ENCODE measurements at regions not wholly inside any gene's neighbourhood (a gene's known extent, or its start where the extent isn't known, plus 50 kb on each side); places are given as distances from the start of the nearest gene placed in this dataset.

DNA sequence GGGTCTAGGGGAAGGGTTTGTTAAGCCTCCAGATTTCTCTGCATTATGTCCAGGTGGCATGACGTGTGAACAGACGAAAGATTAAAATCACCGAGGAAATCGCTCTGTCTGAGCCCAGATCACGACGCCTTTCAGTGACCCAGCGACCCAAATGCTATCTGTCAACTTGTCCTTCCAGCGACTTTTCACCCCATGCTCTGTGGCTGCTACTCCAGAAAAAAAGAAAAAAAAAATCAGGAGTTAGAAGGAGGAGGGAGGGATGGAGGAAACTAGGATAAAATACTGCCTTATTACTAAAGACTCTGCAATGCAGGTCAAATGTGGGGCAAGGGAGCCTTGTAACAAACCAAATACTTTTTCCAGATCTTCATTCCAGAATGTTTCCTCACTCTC lies 352.0 kb downstream of the NUF2 start:
- intact Hi-C loops (cut with micrococcal nuclease), result no loop called here
- Histone ChIP-seq H3K9me3 (replicated peaks) (no peaks in the 10 kb centered on the region), H3K4me1 (no peaks in the 10 kb centered on the region), H3K4me3 (no peak overlapping the region), H3K36me3 (no peaks in the 10 kb centered on the region), H3K27me3 (ENCODE audit: low read depth) (no peaks in the 10 kb centered on the region), H3K27ac (replicated peaks) (no peak overlapping the region)
- no peak for DNase-seq
- no peak for TF ChIP-seq CTCF (IDR thresholded peaks at IDR 0.05; ENCODE audit: borderline replicate concordance)

DNA sequence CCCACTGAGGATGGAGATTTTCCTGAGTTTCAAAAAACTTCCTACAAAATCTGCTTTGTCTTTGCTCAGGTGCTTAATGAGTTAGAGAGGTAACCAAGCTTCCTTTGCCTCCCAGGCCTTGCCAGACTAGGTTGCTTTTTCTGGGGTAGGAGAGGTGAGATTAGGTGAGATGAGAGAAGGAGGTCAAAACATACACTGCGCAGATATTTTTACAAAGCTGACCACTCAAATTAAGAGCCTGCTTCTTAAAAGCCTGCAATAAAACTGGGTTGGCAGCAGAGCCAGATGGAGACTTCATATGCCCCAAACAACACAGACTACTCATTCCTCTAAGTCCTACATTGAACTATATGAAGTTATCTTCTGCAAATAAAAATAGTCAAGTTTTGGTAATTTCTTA lies 352.5 kb downstream of the NUF2 start:
- Histone ChIP-seq H3K4me3 (no peak overlapping the region), H3K9me3 (replicated peaks) (no peaks in the 10 kb centered on the region), H3K27me3 (ENCODE audit: low read depth) (no peaks in the 10 kb centered on the region), H3K4me1 (no peaks in the 10 kb centered on the region), H3K36me3 (no peaks in the 10 kb centered on the region), H3K27ac (replicated peaks) (no peak overlapping the region)
- no peak for DNase-seq
- intact Hi-C loops (cut with micrococcal nuclease), result no loop called here
- no peak for TF ChIP-seq CTCF (IDR thresholded peaks at IDR 0.05; ENCODE audit: borderline replicate concordance)

DNA sequence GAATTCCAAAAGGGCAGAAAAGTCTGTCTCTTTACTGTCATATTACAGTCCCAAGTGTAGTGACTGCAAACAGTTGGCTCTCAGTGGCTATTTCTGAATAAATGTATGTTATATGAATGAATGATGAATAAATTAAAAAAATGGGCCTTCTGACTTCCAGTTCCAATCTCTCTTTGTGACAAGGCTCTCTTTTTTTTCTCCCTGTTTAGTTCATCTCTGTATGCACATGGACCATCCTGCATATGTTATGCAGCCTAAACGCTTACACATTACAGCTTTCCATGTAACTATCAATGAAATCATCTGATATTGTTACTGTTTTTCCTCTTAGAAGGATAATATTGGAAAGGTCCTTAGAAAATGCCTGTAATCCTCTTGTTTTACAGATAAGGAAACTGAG lies 363.0 kb downstream of the NUF2 start:
- no peak for DNase-seq
- no peaks in the 10 kb centered on the region for H3K36me3 ChIP-seq
- no peak overlapping the region for H3K4me3 ChIP-seq
- intact Hi-C loops (cut with micrococcal nuclease), result no loop called here
- H3K27me3 ChIP-seq (ENCODE audit: low read depth), result no peaks in the 10 kb centered on the region
- TF ChIP-seq CTCF (IDR thresholded peaks at IDR 0.05; ENCODE audit: borderline replicate concordance), result no peak
- no peaks in the 10 kb centered on the region for H3K4me1 ChIP-seq
- H3K9me3 ChIP-seq (replicated peaks), result peaks cover 22% of the 10 kb centered on the region
- H3K27ac ChIP-seq (replicated peaks), result no peak overlapping the region

DNA sequence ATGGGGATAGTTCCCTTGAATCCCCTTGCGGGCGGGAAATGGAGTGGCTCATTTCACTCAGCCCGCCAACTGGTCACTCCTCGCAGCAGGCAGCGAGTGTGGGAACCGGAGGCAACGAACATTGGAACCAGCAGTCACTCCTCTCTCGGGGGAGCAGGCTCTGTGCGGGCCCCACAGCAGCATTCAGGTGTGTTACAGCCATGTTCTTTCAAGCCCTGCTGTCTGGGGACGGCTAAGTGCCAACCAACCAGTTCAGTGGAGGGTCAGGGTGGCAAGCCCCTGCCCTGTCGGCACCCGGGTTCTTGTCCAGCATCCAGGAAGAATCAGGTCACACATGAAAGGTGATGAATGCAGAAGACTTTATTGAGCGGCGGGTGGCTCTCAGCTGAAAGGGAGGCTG lies 370.5 kb downstream of the NUF2 start:
- no peaks in the 10 kb centered on the region for H3K36me3 ChIP-seq
- intact Hi-C loops (cut with micrococcal nuclease), result no loop called here
- no peaks in the 10 kb centered on the region for H3K27me3 ChIP-seq (ENCODE audit: low read depth)
- no peak for DNase-seq
- H3K27ac ChIP-seq (replicated peaks), result no peak overlapping the region
- peaks cover 8% of the 10 kb centered on the region for H3K9me3 ChIP-seq (replicated peaks)
- H3K4me1 ChIP-seq, result no peaks in the 10 kb centered on the region
- TF ChIP-seq CTCF (IDR thresholded peaks at IDR 0.05; ENCODE audit: borderline replicate concordance), result no peak
- no peak overlapping the region for H3K4me3 ChIP-seq

- intact Hi-C loops (cut with micrococcal nuclease), result no loop called here
- H3K9me3 ChIP-seq (replicated peaks), result peaks cover 8% of the 10 kb centered on the region
- no peak for DNase-seq
These were observed 375.4 kb downstream of the NUF2 start for GRCh38 chr1:163697137-163697536.

More at GRCh38 chr1:163697137-163697536, 375.4 kb downstream of the NUF2 start:
- H3K27ac ChIP-seq (replicated peaks), result no peak overlapping the region
- no peak overlapping the region for H3K4me3 ChIP-seq
- H3K36me3 ChIP-seq, result no peaks in the 10 kb centered on the region
- H3K4me1 ChIP-seq, result no peaks in the 10 kb centered on the region
- no peaks in the 10 kb centered on the region for H3K27me3 ChIP-seq (ENCODE audit: low read depth)
- TF ChIP-seq CTCF (IDR thresholded peaks at IDR 0.05; ENCODE audit: borderline replicate concordance), result no peak
